ENCODE measurements at regions not wholly inside any gene's neighbourhood (a gene's known extent, or its start where the extent isn't known, plus 50 kb on each side); places are given as distances from the start of the nearest gene placed in this dataset.

DNA sequence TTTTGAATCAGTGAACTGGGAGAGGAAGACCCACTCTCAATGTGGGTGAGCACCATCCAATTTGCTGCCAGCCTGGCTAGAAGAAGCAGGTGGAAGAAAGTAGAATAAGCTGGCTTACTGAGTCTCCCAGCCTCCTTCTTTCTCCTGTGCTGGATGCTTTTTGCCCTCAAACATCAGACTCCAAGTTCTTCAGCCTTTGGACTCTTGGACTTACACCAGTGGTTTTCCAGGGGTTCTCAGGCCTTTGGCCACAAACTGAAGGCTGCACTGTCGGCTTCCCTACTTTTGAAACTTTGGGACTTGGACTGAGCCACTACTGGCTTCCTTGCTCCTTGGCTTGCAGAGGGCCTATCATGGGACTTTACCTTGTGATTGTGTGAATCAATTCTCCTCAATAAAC lies 804.2 kb upstream of the SLITRK1 start:
- TF ChIP-seq, protein P1, sequence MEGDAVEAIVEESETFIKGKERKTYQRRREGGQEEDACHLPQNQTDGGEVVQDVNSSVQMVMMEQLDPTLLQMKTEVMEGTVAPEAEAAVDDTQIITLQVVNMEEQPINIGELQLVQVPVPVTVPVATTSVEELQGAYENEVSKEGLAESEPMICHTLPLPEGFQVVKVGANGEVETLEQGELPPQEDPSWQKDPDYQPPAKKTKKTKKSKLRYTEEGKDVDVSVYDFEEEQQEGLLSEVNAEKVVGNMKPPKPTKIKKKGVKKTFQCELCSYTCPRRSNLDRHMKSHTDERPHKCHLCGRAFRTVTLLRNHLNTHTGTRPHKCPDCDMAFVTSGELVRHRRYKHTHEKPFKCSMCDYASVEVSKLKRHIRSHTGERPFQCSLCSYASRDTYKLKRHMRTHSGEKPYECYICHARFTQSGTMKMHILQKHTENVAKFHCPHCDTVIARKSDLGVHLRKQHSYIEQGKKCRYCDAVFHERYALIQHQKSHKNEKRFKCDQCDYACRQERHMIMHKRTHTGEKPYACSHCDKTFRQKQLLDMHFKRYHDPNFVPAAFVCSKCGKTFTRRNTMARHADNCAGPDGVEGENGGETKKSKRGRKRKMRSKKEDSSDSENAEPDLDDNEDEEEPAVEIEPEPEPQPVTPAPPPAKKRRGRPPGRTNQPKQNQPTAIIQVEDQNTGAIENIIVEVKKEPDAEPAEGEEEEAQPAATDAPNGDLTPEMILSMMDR (IDR thresholded peaks at IDR 0.05; ENCODE audit: low read depth, low read length, poor library complexity, severe bottlenecking) = no peak
- TF ChIP-seq EZH2phosphoT487 (IDR thresholded peaks at IDR 0.05; ENCODE audit: borderline replicate concordance, low read length) = no peak

All from DOHH2 (cell line).